G401.6 (cell line): ENCODE measurements at regions not wholly inside any gene's neighbourhood (a gene's known extent, or its start where the extent isn't known, plus 50 kb on each side); places are given as distances from the start of the nearest gene placed in this dataset.
A peak's percentile ranks its signal among the peaks of the same experiment; 100 is the strongest.
"Not testable (repeated sequence)": the region's sequence is repeated elsewhere in the genome, so short reads cannot be mapped to it uniquely, and the experiment has no call there.

Experiments
- FAIRE-seq: peaks from 2 replicates; lab custom pipeline; 2012; peaks lifted over from hg19 to GRCh38; lab: Jason Lieb, UNC

- FAIRE-seq: no peak
These were observed 126.6 kb downstream of the HNRNPD start for GRCh38 chr4:82247171-82247570.

GRCh38 chr4:82241534-82241933, 132.3 kb downstream of the HNRNPD start:
- no peak for FAIRE-seq

- FAIRE-seq: no peak
These were observed 133.4 kb downstream of the HNRNPD start for GRCh38 chr4:82240410-82240809.

- FAIRE-seq: not testable (repeated sequence)
These were observed 136.6 kb downstream of the HNRNPD start for GRCh38 chr4:82237142-82237541.

- FAIRE-seq: no peak
These were observed 138.4 kb downstream of the HNRNPD start for GRCh38 chr4:82235346-82235745.

- FAIRE-seq: no peak
These were observed 140.9 kb downstream of the HNRNPD start for GRCh38 chr4:82232891-82233290.

- no peak for FAIRE-seq
These were observed 142.0 kb downstream of the HNRNPD start for GRCh38 chr4:82231806-82232205.

- FAIRE-seq: no peak
These were observed 143.5 kb downstream of the HNRNPD start for GRCh38 chr4:82230306-82230705.

DNA sequence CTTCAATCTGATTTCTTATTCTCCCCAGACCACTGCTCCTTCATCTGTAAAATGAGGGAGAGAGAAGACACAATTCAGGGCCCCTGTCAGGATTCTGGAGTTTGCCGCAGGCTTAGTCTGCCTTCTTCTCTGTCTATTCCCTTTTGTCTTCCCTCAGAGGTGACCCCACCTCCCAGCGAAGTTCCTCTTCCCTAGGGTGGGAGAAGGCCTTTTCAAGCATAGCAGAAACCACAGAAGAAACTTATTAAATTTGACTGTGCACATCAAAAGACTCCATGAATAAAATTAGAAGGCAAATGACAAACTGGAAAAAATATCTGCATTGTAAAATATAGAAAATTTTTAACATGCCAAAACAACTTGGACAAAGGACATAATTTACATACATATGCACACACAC, 148.8 kb downstream of the HNRNPD start:
- no peak for FAIRE-seq

DNA sequence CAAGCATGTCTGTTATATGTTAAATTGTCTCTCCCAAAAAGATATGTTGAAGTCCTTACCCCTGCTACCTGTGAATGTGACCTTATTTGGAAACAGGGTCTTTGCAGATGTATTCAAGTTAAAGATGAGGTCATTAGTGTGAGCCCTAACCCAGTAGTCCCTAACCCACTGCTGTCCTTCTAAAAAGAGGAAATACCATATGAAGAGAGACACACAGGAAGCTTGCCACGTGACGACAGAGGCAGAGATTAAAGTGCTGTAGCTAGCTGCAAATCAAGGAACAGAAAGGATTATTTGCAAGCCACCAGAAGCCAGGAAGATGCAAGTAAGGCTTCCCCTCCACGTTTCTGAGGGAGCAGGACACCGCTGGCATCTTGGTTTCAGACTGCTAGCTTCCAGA, 150.1 kb downstream of the HNRNPD start:
- FAIRE-seq: no peak

DNA sequence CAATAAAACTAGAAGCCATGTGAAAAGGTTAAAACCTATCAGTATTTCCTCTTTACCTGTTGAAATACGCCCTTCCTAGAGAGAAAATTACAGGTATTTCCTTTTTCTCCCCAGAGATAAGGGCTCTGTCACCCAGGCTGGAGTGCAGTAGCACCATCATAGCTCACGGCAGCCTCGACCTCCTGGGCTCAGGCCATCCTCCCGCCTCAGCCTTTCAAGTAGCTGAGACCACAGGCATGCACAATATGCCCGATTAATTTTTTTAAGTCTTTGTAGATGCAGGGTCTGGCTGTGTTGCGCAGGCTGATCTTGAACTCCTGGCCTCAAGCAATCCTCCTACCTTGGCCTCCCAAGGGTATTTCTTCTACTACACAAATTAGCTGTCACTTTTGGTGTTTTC, 154.4 kb downstream of the HNRNPD start:
- FAIRE-seq: no peak

DNA sequence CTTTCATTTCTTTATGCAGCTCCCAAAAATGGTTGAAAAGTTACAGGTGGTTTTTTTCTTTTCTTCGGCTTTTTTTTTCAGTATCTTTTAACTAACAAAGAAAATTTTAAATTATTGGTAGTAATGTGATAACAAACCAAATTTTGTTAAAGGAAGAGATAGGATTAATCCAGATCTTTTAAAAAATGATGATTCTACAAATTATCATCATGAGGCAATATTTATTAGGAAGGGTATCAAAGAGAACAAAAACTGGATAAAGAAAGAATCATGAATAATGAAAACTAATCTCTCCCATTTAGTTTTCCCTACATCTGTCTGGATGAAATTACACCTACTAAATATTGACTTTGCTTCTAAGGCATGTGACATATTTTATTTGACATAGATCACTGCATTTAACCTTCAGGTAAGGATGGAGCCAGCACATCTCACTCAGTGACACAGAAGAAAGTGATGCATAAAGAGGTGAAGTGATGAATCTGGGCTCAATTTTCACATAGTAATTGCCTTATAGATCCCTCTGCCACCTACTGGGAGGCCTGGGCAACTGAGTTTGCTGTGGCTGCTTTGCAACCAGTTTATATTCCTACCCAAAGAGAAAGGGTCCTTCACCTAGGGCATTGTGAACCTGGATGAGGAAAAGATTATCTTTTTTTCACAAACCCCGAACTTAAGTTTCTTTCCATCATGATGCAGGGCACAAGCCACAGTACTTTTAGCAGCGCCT, 155.6 kb downstream of the HNRNPD start:
- FAIRE-seq: no peak

- FAIRE-seq: no peak
These were observed 157.6 kb downstream of the HNRNPD start for GRCh38 chr4:82216219-82216618.

- FAIRE-seq: no peak
These were observed 158.0 kb downstream of the HNRNPD start for GRCh38 chr4:82215800-82216199.

- no peak for FAIRE-seq
These were observed 158.8 kb downstream of the HNRNPD start for GRCh38 chr4:82215039-82215438.

DNA sequence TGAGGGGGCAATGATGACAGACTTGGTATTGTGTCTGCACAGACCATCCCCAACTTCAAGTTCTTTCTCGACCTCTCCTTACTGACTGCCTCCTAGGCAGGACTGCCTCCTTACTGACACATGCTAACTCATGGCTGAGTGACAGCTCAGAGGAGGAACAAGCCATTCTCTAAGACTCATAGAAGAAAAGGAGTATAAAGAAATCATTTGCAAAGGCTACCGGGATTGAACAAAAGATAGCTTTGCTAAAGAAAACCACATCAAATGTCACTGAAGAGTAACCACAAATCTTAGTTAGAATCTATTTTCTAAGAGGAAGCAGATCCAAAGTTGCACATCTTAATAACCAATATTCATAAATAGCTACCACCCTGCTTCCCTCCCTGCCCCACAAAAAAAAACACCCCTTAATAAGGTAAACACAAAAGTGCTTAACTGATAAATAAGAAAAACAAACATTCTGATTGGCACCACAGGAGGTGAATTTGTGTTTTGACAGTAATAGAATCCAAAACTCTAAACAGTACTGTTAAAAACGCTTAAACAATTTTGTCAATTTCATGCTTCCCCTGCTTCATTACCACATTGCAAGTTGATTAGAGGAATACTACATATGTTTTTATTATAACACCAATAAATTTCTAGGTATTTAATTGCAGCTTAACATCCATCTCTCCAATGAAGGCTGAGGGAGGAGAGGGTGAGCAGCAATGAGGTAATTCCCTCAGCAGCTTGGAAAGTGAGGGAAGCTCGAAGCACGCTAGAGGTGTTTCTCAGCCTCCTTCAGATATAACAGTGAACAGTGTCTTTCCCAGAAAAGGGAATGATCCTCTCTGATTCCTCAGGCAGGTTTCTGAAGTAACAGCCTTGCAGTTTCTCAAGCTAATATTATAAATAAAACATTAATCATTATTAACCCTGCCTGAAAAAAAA, 160.0 kb downstream of the HNRNPD start:
- FAIRE-seq: no peak

DNA sequence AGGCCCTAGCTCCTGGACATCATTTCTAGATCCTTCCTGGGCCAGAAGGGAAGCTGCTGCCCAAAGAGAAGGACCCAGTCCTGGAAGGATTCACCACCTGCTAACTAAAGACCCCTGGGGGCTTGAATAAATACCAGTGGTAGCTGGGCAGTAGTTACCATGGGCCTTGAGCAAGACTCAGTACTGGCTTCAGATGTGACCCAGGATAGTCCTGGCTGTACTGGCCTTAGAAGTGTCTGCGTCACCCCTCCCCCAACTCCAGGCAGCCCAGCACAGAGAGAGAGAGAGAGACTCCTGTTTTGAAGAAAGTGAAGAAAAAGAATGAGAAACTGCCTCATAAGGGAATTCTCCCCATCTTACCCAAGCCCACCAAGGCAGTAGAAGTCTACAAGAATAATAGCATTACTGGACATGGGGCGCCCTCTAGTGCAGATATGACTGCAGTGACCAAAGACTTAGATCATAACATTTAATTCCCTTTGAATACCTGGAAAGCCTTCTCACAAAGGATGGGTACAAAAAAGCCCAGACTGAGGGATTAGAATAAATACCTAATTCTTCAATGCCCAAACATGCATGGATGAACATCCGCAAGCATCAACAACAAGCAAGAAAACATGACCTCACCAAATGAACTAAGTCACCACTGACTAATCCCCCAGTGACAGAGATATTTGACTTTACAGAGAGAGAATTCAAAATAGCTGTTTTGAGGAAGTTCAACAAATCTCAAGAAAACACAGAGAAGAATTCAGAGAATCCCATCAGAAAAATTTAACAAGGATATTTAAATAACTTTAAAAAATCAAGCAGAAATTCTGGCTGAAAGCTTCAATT, 171.8 kb downstream of the HNRNPD start:
- peak; percentile 36 for FAIRE-seq

- FAIRE-seq: no peak
These were observed 172.5 kb downstream of the HNRNPD start for GRCh38 chr4:82201303-82201702.

DNA sequence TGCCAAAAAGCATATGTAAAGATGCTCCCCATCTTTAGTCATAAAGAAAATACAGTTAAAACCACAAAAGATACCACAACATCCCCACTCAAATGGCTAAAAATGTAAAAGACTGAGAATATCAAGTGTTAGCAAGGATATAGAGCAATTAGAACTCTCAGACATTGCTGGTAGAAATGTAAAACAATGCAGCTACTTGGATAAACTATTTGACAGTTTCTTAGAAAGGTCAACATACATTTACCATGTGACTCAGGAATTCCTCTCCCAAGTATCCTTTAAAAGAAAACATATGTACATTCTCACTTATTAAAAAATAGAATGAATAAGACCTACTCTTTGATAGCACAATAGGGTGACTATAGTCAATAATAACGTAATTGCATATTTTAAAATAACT, 173.7 kb downstream of the HNRNPD start:
- no peak for FAIRE-seq

- no peak for FAIRE-seq
These were observed 179.5 kb downstream of the HNRNPD start for GRCh38 chr4:82194329-82194728.

DNA sequence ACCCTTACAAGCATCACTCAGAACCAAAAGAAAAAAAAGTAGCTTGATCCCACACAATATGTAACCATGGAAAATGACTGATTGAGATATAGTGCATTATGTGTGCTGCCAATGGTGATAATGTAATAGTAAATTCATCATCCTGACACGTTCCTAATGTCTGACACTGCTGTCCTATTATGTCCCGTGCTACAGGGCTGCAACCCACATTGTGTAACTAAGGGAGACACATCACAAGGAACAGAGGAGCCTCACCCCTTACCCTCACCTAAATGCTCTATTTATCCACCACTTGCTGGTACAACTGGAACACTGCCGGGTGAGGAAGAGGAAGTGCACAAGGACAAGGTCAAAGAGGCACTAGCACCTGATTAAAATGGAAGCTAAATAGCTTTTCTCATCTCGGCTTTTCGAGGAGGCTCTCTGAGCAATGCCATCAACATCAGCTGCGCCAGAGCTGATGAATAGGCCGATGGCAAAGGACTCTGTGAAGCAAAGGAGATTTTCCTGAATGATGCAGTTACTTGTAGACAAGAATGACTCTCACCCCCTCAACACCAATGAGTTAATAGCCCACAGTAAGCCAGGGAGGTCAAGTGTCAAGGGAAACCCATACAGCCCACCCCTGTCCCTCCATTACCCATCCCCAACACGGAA, 181.6 kb downstream of the HNRNPD start:
- FAIRE-seq: no peak

DNA sequence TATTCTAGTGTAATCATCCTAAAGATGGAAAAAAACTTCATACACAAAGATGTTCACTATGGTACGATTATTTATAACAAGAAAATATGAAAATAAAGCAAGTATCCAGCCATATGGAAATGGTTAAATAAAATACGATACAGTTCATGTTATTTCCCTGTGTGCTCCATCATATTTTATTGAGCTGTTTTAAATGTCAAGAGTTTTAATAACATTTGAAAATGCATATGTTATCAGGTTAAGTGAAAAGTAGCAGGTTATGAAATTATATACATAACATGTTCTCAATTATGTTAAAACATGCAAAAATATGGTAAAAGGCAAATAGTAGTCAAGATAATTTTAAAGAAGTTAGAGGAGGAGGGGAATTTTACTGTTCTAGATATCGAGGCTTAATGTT, 192.0 kb downstream of the HNRNPD start:
- FAIRE-seq: peak; percentile 27
